ENCODE measurements at regions not wholly inside any gene's neighbourhood (a gene's known extent, or its start where the extent isn't known, plus 50 kb on each side); places are given as distances from the start of the nearest gene placed in this dataset.

DNA sequence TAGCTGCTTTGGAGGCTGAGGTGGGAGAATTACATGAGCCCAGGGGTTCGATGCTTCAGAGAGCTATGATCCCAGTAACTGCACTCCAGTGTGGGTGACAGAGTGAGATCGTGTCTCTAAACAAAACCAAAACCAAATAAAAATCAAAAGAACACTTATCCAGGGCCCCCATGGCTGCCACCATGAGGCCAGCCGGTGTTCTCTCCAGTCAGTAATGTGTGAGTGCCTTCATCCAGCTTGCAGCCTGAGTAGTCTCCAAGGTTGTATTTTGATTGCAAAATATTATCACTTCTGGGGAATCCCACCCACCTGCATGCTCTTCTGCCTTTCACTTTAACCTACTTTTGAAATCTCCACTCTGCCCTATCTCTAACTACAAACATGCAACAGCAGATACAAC lies 221.0 kb upstream of the WSB1 start:
- intact Hi-C loops (cut with DNase I, micrococcal nuclease), result no loop called here

GRCh38 chr17:27076814-27077213 lies 217.1 kb upstream of the WSB1 start:
- no peaks in the 10 kb centered on the region for H3K4me1 ChIP-seq (ENCODE audit: low read depth)
- DNase-seq (no peak), ATAC-seq (no peak)
- H3K36me3 ChIP-seq (ENCODE audit: low read depth), result no peaks in the 10 kb centered on the region
- H3K9me3 ChIP-seq, result peaks cover 2% of the 10 kb centered on the region
- no peak for TF ChIP-seq CTCF (IDR thresholded peaks at IDR 0.05)
- intact Hi-C loops (cut with DNase I, micrococcal nuclease), result no loop called here
- no peak overlapping the region for H3K4me3 ChIP-seq

More for the DNA sequence above, 221.0 kb upstream of the WSB1 start:
- DNase-seq (no peak), ATAC-seq (no peak)
- no peak overlapping the region for H3K4me3 ChIP-seq
- no peaks in the 10 kb centered on the region for H3K4me1 ChIP-seq (ENCODE audit: low read depth)
- no peak for TF ChIP-seq CTCF (IDR thresholded peaks at IDR 0.05)
- H3K9me3 ChIP-seq, result no peaks in the 10 kb centered on the region
- no peaks in the 10 kb centered on the region for H3K36me3 ChIP-seq (ENCODE audit: low read depth)

- Histone ChIP-seq H3K4me3 (no peak overlapping the region), H3K4me1 (ENCODE audit: low read depth) (no peaks in the 10 kb centered on the region), H3K9me3 (peaks cover 4% of the 10 kb centered on the region), H3K36me3 (ENCODE audit: low read depth) (no peaks in the 10 kb centered on the region)
- no peak for DNase-seq
- no peak for ATAC-seq
- intact Hi-C loops (cut with DNase I, micrococcal nuclease), result no loop called here
- no peak for TF ChIP-seq CTCF (IDR thresholded peaks at IDR 0.05)
Measured at GRCh38 chr17:27078296-27078695, 215.6 kb upstream of the WSB1 start.

- intact Hi-C loops (cut with DNase I, micrococcal nuclease), result no loop called here
- no peaks in the 10 kb centered on the region for H3K4me1 ChIP-seq (ENCODE audit: low read depth)
- ATAC-seq, result no peak
- no peaks in the 10 kb centered on the region for H3K36me3 ChIP-seq (ENCODE audit: low read depth)
- DNase-seq, result no peak
- peaks cover 8% of the 10 kb centered on the region for H3K9me3 ChIP-seq
- no peak for TF ChIP-seq CTCF (IDR thresholded peaks at IDR 0.05)
- no peak overlapping the region for H3K4me3 ChIP-seq
Measured at GRCh38 chr17:27079660-27080059, 214.3 kb upstream of the WSB1 start.

- no peak overlapping the region for H3K4me3 ChIP-seq
- H3K4me1 ChIP-seq (ENCODE audit: low read depth), result no peaks in the 10 kb centered on the region
- no peaks in the 10 kb centered on the region for H3K36me3 ChIP-seq (ENCODE audit: low read depth)
- TF ChIP-seq CTCF (IDR thresholded peaks at IDR 0.05), result no peak
- intact Hi-C loops (cut with DNase I, micrococcal nuclease), result no loop called here
- H3K9me3 ChIP-seq, result peaks cover 8% of the 10 kb centered on the region
- no peak for ATAC-seq
- DNase-seq, result no peak
Measured at GRCh38 chr17:27081002-27081638, 212.8 kb upstream of the WSB1 start.
